ENCODE measurements at regions not wholly inside any gene's neighbourhood (a gene's known extent, or its start where the extent isn't known, plus 50 kb on each side); places are given as distances from the start of the nearest gene placed in this dataset.
"Not testable (repeated sequence)": the region's sequence is repeated elsewhere in the genome, so short reads cannot be mapped to it uniquely, and the experiment has no call there.

DNA sequence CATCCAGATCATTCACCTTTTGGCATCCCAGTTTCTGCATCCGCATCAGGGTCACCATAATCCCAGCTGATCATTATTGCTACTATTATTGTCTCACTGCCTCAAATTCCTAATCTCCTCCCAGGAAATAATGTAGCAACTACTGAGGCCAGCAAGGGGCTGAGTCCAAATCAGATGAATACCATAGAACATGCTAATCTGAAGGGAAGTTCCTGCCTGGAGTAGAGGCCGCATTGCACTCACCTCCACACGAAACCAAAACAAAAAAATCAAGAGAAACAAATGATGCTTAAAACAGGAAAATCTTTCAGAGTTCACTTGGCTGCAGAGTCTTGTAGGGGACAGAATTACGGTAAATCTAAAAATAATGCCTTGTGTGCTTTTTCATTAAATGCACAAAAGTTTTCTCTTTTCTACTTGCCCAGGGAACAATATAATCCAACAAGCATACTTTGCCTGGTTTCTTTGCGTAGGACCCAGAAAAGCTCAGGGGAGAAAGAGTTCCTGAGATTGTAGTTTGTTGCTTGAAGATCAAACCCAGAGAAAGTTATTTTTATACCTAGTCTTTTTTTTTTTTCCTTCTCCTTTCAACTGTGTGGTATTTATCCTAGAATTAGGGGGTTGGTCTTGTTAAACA lies 87.7 kb upstream of the KLF4 start:
- Mint-ChIP-seq H3K27me3 (ENCODE audit: low read depth) (no peaks in the 10 kb centered on the region), H3K27ac (no peak overlapping the region), H3K9me3 (no peaks in the 10 kb centered on the region), H3K4me1 (ENCODE audit: low read depth) (no peaks in the 10 kb centered on the region), H3K36me3 (ENCODE audit: low read depth) (no peaks in the 10 kb centered on the region), H3K4me3 (no peak overlapping the region)
- no peak for DNase-seq (ENCODE audit: low spot score)

DNA sequence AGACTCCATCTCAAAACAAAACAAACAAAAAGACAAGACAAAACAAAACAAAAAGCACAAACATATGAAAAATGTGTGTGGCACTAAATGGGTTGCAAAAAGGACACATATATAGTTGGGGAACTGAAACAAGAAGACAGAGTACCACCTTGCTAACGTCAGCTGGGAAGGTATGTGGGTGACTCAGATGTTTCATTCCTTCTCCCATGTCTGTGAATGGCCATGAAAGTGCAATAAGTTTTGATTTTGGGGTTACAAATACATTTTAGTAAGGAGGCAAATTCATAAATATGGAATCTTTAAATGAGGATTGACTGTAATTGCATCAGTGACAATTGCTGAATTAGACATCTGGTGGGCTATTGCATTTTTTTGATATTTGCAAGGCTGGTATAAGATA lies 81.6 kb upstream of the KLF4 start:
- H3K36me3 Mint-ChIP-seq (ENCODE audit: low read depth) = no peaks in the 10 kb centered on the region
- H3K4me3 Mint-ChIP-seq = no peak overlapping the region
- no peak for DNase-seq (ENCODE audit: low spot score)
- H3K27me3 Mint-ChIP-seq (ENCODE audit: low read depth) = no peaks in the 10 kb centered on the region
- H3K27ac Mint-ChIP-seq = no peak overlapping the region
- H3K4me1 Mint-ChIP-seq (ENCODE audit: low read depth) = no peaks in the 10 kb centered on the region
- H3K9me3 Mint-ChIP-seq = no peaks in the 10 kb centered on the region

DNA sequence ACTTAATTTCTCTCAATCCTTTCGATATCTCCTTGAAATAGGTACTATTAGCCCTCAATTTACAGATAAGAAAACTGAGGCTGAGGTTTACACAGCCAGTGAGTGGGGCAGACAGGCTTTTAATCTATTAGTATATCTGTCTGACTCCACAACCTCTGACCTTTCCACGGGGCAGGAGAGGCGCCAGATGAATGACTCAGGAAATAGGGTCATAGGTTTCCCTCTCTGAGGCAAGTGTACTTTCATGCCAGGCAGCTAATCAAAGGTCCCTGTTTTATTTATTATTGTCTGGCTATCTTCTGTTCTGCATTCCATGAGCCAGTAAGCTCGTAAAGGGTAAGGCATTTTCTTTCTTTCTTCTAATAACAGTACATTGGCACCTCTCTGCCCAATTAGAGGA lies 79.6 kb upstream of the KLF4 start:
- no peaks in the 10 kb centered on the region for H3K36me3 Mint-ChIP-seq (ENCODE audit: low read depth)
- no peak overlapping the region for H3K27ac Mint-ChIP-seq
- no peaks in the 10 kb centered on the region for H3K9me3 Mint-ChIP-seq
- DNase-seq (ENCODE audit: low spot score) = no peak
- no peak overlapping the region for H3K4me3 Mint-ChIP-seq
- H3K27me3 Mint-ChIP-seq (ENCODE audit: low read depth) = no peaks in the 10 kb centered on the region
- no peaks in the 10 kb centered on the region for H3K4me1 Mint-ChIP-seq (ENCODE audit: low read depth)

DNA sequence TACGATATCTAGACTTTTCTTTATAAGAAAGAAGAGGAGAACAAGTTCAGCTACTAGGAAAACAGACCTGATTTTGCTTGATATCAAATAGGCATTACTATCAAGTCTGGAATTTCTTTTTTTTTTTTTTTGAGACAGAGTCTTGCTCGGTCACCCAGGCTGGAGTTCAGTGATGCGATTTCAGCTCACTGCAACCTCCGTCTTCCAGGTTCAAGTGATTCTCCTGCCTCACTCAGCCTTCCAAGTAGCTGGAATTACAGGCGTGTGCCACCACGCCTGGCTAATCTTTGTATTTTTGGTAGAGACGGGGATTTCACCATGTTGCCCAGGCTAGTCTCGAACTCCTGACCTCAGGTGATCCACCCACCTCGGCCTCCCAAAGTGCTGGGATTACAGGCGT lies 78.8 kb upstream of the KLF4 start:
- H3K4me1 Mint-ChIP-seq (ENCODE audit: low read depth); DNase-seq (ENCODE audit: low spot score); H3K4me3 Mint-ChIP-seq: not testable (repeated sequence)

DNA sequence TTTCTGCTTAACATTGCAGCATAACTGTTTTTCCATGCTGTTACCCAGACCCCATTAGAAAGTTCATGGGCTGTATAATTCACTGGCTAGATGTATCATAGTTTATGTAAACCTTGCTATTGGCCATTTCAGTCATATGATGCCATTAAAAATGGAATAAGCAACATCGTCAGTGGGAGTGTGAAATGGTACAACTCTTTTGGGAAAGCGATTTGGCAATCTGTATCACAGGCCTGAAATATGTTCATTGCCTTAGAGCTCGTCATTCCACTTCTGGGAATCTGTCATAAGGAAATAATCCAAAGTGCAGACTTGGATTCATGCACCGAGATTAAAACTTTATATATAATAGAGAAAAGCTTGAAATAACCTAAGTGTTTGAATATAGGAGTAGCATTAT lies 77.9 kb upstream of the KLF4 start:
- no peaks in the 10 kb centered on the region for H3K4me1 Mint-ChIP-seq (ENCODE audit: low read depth)
- no peak overlapping the region for H3K4me3 Mint-ChIP-seq
- H3K9me3 Mint-ChIP-seq = no peaks in the 10 kb centered on the region
- H3K27ac Mint-ChIP-seq = no peak overlapping the region
- DNase-seq (ENCODE audit: low spot score) = no peak
- no peaks in the 10 kb centered on the region for H3K36me3 Mint-ChIP-seq (ENCODE audit: low read depth)
- no peaks in the 10 kb centered on the region for H3K27me3 Mint-ChIP-seq (ENCODE audit: low read depth)

More for the DNA sequence above, 78.8 kb upstream of the KLF4 start:
- not testable (repeated sequence) for H3K27me3 Mint-ChIP-seq (ENCODE audit: low read depth); H3K27ac Mint-ChIP-seq; H3K36me3 Mint-ChIP-seq (ENCODE audit: low read depth); H3K9me3 Mint-ChIP-seq

DNA sequence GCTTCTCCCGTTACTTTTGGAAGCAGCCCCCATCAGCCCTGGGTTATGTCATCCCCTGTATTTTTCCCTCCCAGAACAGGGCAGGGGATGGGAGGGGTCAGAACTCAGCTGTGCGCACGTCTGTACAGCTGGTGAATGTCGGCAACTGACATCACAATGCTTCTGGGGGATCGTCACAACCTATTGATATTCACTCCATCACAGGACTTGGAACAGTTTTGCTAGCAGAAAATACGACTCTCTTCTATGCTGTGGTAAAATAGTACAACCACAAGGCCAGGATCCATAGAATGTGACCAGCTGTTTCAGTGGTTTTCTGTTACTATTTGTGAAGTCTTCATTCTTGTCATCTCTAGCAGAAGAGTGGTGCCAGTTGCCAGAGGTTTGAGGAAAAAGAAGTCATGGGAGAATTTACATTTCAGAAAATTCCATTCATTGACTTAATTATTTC lies 77.1 kb upstream of the KLF4 start:
- DNase-seq (ENCODE audit: low spot score) = no peak
- Mint-ChIP-seq H3K27me3 (ENCODE audit: low read depth) (no peaks in the 10 kb centered on the region), H3K4me3 (no peak overlapping the region), H3K9me3 (no peaks in the 10 kb centered on the region), H3K4me1 (ENCODE audit: low read depth) (no peaks in the 10 kb centered on the region), H3K27ac (no peak overlapping the region), H3K36me3 (ENCODE audit: low read depth) (no peaks in the 10 kb centered on the region)

DNA sequence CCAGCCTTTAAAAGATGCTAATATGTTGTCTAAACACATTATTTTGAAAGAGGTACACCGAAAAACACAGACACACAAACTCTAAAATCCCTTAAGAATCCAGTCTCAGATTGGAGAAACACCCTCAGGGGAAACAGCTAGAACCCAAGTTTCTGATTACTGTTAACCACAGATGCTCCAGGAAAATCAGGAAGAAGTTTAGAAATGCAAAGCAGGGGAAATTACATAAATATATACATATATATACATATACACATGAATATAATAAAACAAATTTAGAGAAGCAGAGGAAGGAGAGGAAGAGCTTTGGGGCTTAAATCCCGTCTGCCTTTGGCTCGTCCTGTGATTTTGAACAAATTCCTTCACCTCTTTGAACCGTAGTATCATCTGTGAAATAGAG lies 73.2 kb upstream of the KLF4 start:
- H3K4me3 Mint-ChIP-seq = no peak overlapping the region
- no peak overlapping the region for H3K27ac Mint-ChIP-seq
- H3K4me1 Mint-ChIP-seq (ENCODE audit: low read depth) = no peaks in the 10 kb centered on the region
- no peak for DNase-seq (ENCODE audit: low spot score)
- no peaks in the 10 kb centered on the region for H3K27me3 Mint-ChIP-seq (ENCODE audit: low read depth)
- no peaks in the 10 kb centered on the region for H3K36me3 Mint-ChIP-seq (ENCODE audit: low read depth)
- no peaks in the 10 kb centered on the region for H3K9me3 Mint-ChIP-seq

DNA sequence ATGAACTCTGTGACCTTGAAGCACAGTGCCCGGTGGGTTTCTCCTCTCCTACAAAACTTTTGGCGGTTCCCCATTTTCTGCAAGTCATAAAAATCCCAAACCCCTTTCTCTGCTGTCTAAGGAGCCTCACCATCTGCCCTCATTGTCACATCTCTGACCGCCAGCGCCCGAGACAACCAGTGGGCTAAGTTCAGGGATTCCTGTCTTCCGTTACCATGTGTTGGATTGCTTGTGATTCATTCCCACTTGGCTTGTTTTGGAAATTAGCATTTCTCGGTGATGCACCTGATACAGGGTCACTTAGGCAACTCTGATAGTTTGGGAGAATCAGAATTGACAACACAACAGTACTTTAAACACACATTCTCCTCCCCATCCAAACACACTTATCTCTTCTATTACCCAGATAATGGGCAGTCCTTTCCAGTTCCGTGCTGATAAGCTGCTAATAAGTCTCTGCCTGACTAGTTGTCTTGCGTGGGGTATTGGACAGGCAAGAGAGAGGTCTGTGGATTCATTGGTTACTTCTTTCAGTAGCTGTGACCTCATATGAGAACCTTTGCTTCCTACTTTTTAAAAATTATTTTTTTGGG lies 70.0 kb upstream of the KLF4 start:
- H3K9me3 Mint-ChIP-seq = no peaks in the 10 kb centered on the region
- no peak overlapping the region for H3K27ac Mint-ChIP-seq
- DNase-seq (ENCODE audit: low spot score) = no peak
- no peaks in the 10 kb centered on the region for H3K36me3 Mint-ChIP-seq (ENCODE audit: low read depth)
- H3K27me3 Mint-ChIP-seq (ENCODE audit: low read depth) = no peaks in the 10 kb centered on the region
- H3K4me3 Mint-ChIP-seq = no peak overlapping the region
- no peaks in the 10 kb centered on the region for H3K4me1 Mint-ChIP-seq (ENCODE audit: low read depth)

DNA sequence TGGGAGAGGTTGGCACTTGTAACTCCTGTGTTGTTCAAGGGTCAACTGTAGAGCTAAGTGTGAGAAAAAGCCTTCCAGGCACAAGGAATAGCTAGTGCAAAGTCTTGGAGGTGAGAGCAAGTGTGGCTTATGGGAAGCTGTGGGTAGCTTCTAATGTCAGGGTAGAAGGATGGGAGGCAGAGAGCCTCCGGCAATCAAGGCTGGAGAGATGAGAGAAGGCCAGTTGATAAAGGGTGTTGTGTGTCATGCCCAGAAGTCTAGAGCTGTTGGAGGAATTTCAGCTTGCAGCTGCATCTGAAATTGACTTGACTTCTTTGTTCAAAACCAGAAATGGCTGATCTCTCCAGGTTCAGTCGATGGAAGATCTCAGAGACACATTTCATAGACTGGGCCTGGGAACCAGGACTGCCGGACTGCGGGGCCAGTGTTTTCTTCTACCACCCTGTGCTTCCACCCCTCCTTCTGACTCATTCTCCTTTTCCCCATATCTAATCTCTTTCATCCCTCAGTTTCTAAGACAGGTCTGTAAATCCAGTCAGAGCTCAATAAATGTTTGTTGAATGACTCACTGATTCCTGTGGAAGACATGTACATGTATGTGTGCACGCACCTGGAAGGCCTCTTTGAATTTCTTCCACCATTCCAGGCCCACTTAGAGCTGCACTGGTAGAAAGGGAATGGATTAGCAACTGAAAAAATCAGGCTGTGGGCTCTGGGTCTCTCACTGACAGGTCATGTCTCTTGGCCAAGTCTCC lies 67.8 kb upstream of the KLF4 start:
- Mint-ChIP-seq H3K36me3 (ENCODE audit: low read depth) (no peaks in the 10 kb centered on the region), H3K4me1 (ENCODE audit: low read depth) (no peaks in the 10 kb centered on the region), H3K4me3 (no peak overlapping the region), H3K27ac (no peak overlapping the region), H3K27me3 (ENCODE audit: low read depth) (no peaks in the 10 kb centered on the region), H3K9me3 (no peaks in the 10 kb centered on the region)
- DNase-seq (ENCODE audit: low spot score) = no peak

DNA sequence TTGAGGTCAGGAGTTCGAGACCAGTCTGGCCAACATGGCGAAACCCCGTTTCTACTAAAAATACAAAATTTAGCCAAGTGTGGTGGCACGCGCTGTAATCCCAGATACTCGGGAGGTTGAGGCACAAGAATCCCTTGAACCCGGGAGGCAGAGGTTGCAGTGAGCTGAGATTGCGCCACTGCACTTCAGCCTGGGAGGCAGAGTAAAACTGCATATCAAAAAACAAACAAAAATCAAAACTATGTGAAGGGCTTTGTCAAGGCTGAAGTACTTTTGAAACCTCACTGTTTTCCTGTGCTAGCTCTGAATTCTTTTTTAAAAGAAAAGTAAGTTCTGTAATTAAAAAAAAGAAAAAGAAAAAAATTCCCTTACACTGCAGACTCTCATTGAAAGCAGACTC lies 65.1 kb upstream of the KLF4 start:
- H3K9me3 Mint-ChIP-seq = no peaks in the 10 kb centered on the region
- no peaks in the 10 kb centered on the region for H3K4me1 Mint-ChIP-seq (ENCODE audit: low read depth)
- H3K4me3 Mint-ChIP-seq = no peak overlapping the region
- H3K27ac Mint-ChIP-seq = no peak overlapping the region
- H3K27me3 Mint-ChIP-seq (ENCODE audit: low read depth) = no peaks in the 10 kb centered on the region
- H3K36me3 Mint-ChIP-seq (ENCODE audit: low read depth) = no peaks in the 10 kb centered on the region
- DNase-seq (ENCODE audit: low spot score) = no peak

DNA sequence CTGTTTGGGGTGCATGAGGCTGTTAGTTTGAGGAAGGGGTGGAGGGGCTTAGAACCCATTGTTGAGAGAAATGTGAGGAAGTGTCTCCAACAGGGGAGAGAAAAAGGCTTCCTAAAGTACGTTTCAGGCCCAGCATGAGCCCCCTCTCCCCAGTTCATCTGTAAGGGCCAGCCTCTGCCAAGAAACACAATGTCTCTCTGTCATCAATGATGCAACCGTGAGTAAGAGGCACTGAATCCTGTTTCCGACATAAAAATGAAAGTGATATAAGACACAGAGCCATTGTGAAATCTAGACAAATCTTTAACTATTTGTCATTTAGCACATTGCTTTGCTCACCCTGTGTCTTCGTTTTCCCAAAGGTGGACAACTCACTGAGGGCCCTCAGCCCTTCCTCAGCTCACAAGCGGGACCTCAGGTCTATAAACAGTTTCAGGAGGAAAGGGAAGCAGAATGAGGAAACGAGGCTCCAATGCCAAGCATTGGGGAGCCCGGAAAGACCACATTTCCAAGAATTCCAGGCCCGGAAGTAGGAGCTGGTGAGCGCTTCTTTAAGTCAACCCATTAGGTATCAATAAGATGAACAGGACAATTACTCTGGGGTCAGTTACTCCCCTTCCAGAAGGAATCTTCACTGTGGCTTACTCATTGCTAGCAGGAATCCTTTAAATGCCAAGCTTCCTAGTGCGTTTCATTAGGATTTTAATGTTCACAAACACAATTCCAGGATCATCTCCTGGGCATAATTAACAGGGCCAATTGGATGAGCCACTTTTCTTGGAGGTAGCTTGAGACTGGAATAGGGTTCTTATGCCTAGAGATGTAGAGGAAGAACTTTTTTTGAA lies 59.0 kb upstream of the KLF4 start:
- no peak overlapping the region for H3K4me3 Mint-ChIP-seq
- no peaks in the 10 kb centered on the region for H3K36me3 Mint-ChIP-seq (ENCODE audit: low read depth)
- H3K9me3 Mint-ChIP-seq = no peaks in the 10 kb centered on the region
- H3K27me3 Mint-ChIP-seq (ENCODE audit: low read depth) = no peaks in the 10 kb centered on the region
- no peaks in the 10 kb centered on the region for H3K4me1 Mint-ChIP-seq (ENCODE audit: low read depth)
- no peak overlapping the region for H3K27ac Mint-ChIP-seq
- DNase-seq (ENCODE audit: low spot score) = no peak

DNA sequence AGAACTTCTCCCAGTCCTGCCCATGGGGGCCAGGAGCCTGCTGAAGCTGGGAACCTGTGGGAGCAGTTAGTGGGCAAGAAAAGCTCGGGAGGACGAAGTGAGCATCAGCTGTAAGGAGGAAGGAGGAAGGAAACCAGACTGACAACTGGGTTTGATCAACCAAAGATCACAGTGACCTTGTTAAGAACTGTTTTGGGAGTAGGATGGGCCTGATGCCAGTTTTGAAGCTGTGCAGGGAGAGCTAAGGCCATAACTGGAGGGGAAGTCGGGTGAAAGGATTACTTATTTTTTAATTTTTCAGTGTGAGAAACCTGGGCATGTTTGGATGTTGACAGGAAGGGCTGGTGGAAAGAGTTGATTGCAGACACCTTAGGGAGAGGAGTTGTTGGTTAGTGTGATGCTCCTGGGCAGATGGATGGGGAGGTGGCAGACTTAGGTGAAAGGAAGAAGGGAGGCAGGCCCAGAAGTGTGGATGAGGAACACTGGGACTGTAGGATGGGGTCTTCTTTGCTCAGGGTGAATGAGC lies 58.3 kb upstream of the KLF4 start:
- H3K4me1 Mint-ChIP-seq (ENCODE audit: low read depth) = no peaks in the 10 kb centered on the region
- no peak for DNase-seq (ENCODE audit: low spot score)
- H3K4me3 Mint-ChIP-seq = no peak overlapping the region
- H3K36me3 Mint-ChIP-seq (ENCODE audit: low read depth) = no peaks in the 10 kb centered on the region
- H3K27me3 Mint-ChIP-seq (ENCODE audit: low read depth) = no peaks in the 10 kb centered on the region
- H3K9me3 Mint-ChIP-seq = no peaks in the 10 kb centered on the region
- H3K27ac Mint-ChIP-seq = no peak overlapping the region

DNA sequence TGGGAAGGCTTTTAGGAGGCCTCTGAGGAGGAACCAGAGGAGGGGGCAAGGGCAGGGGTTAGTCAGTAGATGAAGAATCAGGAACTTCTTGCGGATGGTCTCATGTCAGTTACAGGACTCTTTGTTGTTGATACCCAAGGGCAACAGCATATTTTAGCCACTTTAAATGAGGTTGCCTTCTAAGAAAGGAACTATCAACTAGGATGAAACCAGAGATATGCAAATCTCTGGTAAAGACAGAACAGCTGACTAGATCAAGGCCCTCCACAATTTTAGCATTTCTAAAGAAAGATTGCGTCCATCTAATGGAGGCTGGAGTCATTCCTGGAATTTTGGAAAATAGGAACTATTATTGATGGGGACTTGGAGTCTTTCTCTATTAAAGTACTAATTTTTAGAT lies 57.7 kb upstream of the KLF4 start:
- Mint-ChIP-seq H3K4me1 (ENCODE audit: low read depth) (no peaks in the 10 kb centered on the region), H3K27me3 (ENCODE audit: low read depth) (no peaks in the 10 kb centered on the region), H3K36me3 (ENCODE audit: low read depth) (no peaks in the 10 kb centered on the region)

DNA sequence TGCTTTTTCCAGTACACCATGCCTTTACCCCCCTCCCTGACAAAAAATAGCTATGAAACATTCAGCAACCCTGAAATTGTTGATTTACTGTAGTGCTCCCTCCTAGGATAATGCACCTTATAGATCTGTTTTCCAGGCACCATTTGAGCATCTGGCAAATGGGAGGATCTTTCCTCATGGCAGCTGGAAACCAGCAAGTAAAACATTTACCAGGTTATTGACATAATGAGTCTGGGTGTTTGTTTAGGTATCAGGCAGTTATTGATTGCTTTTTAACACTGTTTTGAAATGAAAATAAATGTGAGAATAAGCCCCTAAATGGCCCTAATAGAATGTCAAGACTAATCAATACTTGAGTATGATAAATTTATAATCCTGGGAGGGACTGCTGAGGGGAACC lies 57.3 kb upstream of the KLF4 start:
- Mint-ChIP-seq H3K4me1 (ENCODE audit: low read depth) (no peaks in the 10 kb centered on the region), H3K36me3 (ENCODE audit: low read depth) (no peaks in the 10 kb centered on the region), H3K9me3 (no peaks in the 10 kb centered on the region), H3K27me3 (ENCODE audit: low read depth) (no peaks in the 10 kb centered on the region), H3K27ac (no peak overlapping the region), H3K4me3 (no peak overlapping the region)
- DNase-seq (ENCODE audit: low spot score) = no peak

More for the DNA sequence above, 57.7 kb upstream of the KLF4 start:
- no peak overlapping the region for H3K4me3 Mint-ChIP-seq
- H3K27ac Mint-ChIP-seq = no peak overlapping the region
- no peaks in the 10 kb centered on the region for H3K9me3 Mint-ChIP-seq
- DNase-seq (ENCODE audit: low spot score) = no peak

Measured in T-helper 2 cell treated with Interferon-gamma antibody and Interleukin-4, amounts not matched to agents 5 μg/mL and 100 μg/mL, for 36 hours (primary cell).